AG10803 (cell line): ENCODE measurements at regions not wholly inside any gene's neighbourhood (a gene's known extent, or its start where the extent isn't known, plus 50 kb on each side); places are given as distances from the start of the nearest gene placed in this dataset.

Source experiments
- DNase-seq: peaks from one replicate; pipeline ENCODE4 v3.0.0; 2010; ENCODE audit warnings: low read depth
- H3K4me3 ChIP-seq: 2 replicates; pipeline ENCODE4 v1.5.1; 2011; ENCODE audit warnings: mild to moderate bottlenecking, low read length, control low read depth
- CTCF ChIP-seq: conservative IDR thresholded peaks from 2 replicates; pipeline ENCODE4 v1.5.1; 2011; ENCODE audit warnings: mild to moderate bottlenecking, low read length, control low read depth, inconsistent platforms

GRCh38 chr16:26697807-26698206 is 368.9 kb upstream of the C16orf82 start:
- no peak overlapping the region for H3K4me3 ChIP-seq
- no peak for TF ChIP-seq CTCF
- no peak for DNase-seq

- TF ChIP-seq CTCF, result no peak
- H3K4me3 ChIP-seq, result no peak overlapping the region
- DNase-seq, result no peak
These were observed 366.5 kb upstream of the C16orf82 start for GRCh38 chr16:26700250-26700649.

- TF ChIP-seq CTCF, result no peak
- no peak overlapping the region for H3K4me3 ChIP-seq
- DNase-seq, result no peak
These were observed 365.4 kb upstream of the C16orf82 start for GRCh38 chr16:26701243-26701886.

GRCh38 chr16:26705346-26705745 is 361.4 kb upstream of the C16orf82 start:
- TF ChIP-seq CTCF, result no peak
- DNase-seq, result no peak
- H3K4me3 ChIP-seq, result no peak overlapping the region

- no peak overlapping the region for H3K4me3 ChIP-seq
- no peak for DNase-seq
- TF ChIP-seq CTCF, result no peak
These were observed 358.3 kb upstream of the C16orf82 start for GRCh38 chr16:26708428-26708827.

- no peak for TF ChIP-seq CTCF
- H3K4me3 ChIP-seq, result no peak overlapping the region
- no peak for DNase-seq
These were observed 357.6 kb upstream of the C16orf82 start for GRCh38 chr16:26709175-26709574.

GRCh38 chr16:26709754-26710153 is 357.0 kb upstream of the C16orf82 start:
- TF ChIP-seq CTCF, result no peak
- no peak for DNase-seq

More at GRCh38 chr16:26709754-26710153, 357.0 kb upstream of the C16orf82 start:
- no peak overlapping the region for H3K4me3 ChIP-seq
